ENCODE measurements at regions not wholly inside any gene's neighbourhood (a gene's known extent, or its start where the extent isn't known, plus 50 kb on each side); places are given as distances from the start of the nearest gene placed in this dataset.

GRCh38 chr18:43992741-43993140 lies 687.9 kb upstream of the SETBP1 start:
- in situ Hi-C loops (cut with HindIII; ENCODE audit: low pct_ligation_motif_present, low sequenced_read_pairs): no loop called here
- TF ChIP-seq, protein P1, sequence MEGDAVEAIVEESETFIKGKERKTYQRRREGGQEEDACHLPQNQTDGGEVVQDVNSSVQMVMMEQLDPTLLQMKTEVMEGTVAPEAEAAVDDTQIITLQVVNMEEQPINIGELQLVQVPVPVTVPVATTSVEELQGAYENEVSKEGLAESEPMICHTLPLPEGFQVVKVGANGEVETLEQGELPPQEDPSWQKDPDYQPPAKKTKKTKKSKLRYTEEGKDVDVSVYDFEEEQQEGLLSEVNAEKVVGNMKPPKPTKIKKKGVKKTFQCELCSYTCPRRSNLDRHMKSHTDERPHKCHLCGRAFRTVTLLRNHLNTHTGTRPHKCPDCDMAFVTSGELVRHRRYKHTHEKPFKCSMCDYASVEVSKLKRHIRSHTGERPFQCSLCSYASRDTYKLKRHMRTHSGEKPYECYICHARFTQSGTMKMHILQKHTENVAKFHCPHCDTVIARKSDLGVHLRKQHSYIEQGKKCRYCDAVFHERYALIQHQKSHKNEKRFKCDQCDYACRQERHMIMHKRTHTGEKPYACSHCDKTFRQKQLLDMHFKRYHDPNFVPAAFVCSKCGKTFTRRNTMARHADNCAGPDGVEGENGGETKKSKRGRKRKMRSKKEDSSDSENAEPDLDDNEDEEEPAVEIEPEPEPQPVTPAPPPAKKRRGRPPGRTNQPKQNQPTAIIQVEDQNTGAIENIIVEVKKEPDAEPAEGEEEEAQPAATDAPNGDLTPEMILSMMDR (IDR thresholded peaks at IDR 0.05; ENCODE audit: low read depth, low read length, missing control alignments): no peak
- Histone ChIP-seq H3K27ac (no peak overlapping the region), H3K27me3 (replicated peaks) (no peaks in the 10 kb centered on the region), H3K36me3 (replicated peaks) (no peaks in the 10 kb centered on the region), H3K4me3 (ENCODE audit: low read depth, low read length) (no peak overlapping the region)
- DNase-seq: no peak

- DNase-seq: no peak
- Histone ChIP-seq H3K36me3 (replicated peaks) (no peaks in the 10 kb centered on the region), H3K27me3 (replicated peaks) (no peaks in the 10 kb centered on the region), H3K4me3 (ENCODE audit: low read depth, low read length) (no peak overlapping the region), H3K27ac (no peak overlapping the region)
- in situ Hi-C loops (cut with HindIII; ENCODE audit: low pct_ligation_motif_present, low sequenced_read_pairs): no loop called here
- TF ChIP-seq, protein P1 (IDR thresholded peaks at IDR 0.05; ENCODE audit: low read depth, low read length, missing control alignments): no peak
Observed at GRCh38 chr18:43994381-43994780, 686.3 kb upstream of the SETBP1 start.

GRCh38 chr18:44013871-44014270 lies 666.8 kb upstream of the SETBP1 start:
- H3K27ac ChIP-seq: no peak overlapping the region
- H3K36me3 ChIP-seq (replicated peaks): no peaks in the 10 kb centered on the region
- DNase-seq: no peak
- no peaks in the 10 kb centered on the region for H3K27me3 ChIP-seq (replicated peaks)
- H3K4me3 ChIP-seq (ENCODE audit: low read depth, low read length): no peak overlapping the region
- in situ Hi-C loops (cut with HindIII; ENCODE audit: low pct_ligation_motif_present, low sequenced_read_pairs): no loop called here
- TF ChIP-seq, protein P1 (IDR thresholded peaks at IDR 0.05; ENCODE audit: low read depth, low read length, missing control alignments): no peak

GRCh38 chr18:44025421-44025820 lies 655.3 kb upstream of the SETBP1 start:
- Histone ChIP-seq H3K36me3 (replicated peaks) (no peaks in the 10 kb centered on the region), H3K27me3 (replicated peaks) (no peaks in the 10 kb centered on the region), H3K4me3 (ENCODE audit: low read depth, low read length) (no peak overlapping the region), H3K27ac (no peak overlapping the region)
- TF ChIP-seq, protein P1 (IDR thresholded peaks at IDR 0.05; ENCODE audit: low read depth, low read length, missing control alignments): no peak
- no peak for DNase-seq
- in situ Hi-C loops (cut with HindIII; ENCODE audit: low pct_ligation_motif_present, low sequenced_read_pairs): no loop called here

GRCh38 chr18:44028109-44028508 lies 652.6 kb upstream of the SETBP1 start:
- no peaks in the 10 kb centered on the region for H3K27me3 ChIP-seq (replicated peaks)
- DNase-seq: no peak
- H3K4me3 ChIP-seq (ENCODE audit: low read depth, low read length): no peak overlapping the region
- no peak overlapping the region for H3K27ac ChIP-seq
- H3K36me3 ChIP-seq (replicated peaks): no peaks in the 10 kb centered on the region
- TF ChIP-seq, protein P1 (IDR thresholded peaks at IDR 0.05; ENCODE audit: low read depth, low read length, missing control alignments): no peak
- in situ Hi-C loops (cut with HindIII; ENCODE audit: low pct_ligation_motif_present, low sequenced_read_pairs): no loop called here

GRCh38 chr18:44031063-44031462 lies 649.6 kb upstream of the SETBP1 start:
- Histone ChIP-seq H3K36me3 (replicated peaks) (no peaks in the 10 kb centered on the region), H3K4me3 (ENCODE audit: low read depth, low read length) (no peak overlapping the region), H3K27me3 (replicated peaks) (no peaks in the 10 kb centered on the region), H3K27ac (no peak overlapping the region)
- in situ Hi-C loops (cut with HindIII; ENCODE audit: low pct_ligation_motif_present, low sequenced_read_pairs): no loop called here
- no peak for DNase-seq
- TF ChIP-seq, protein P1 (IDR thresholded peaks at IDR 0.05; ENCODE audit: low read depth, low read length, missing control alignments): no peak

Data from brain microvascular endothelial cell (primary cell).